Kidney epithelial cell (primary cell): ENCODE measurements at regions not wholly inside any gene's neighbourhood (a gene's known extent, or its start where the extent isn't known, plus 50 kb on each side); places are given as distances from the start of the nearest gene placed in this dataset.

Source experiments
- DNase-seq: peaks from one replicate; pipeline ENCODE4 v3.0.0-alpha.2; 2010; ENCODE audit warnings: low read depth
- H3K27me3 ChIP-seq: 2 replicates; pipeline ENCODE4 v1.6.0; 2011; ENCODE audit warnings: low read length; ENCODE audit not compliant: control insufficient read depth, insufficient read depth
- H3K36me3 ChIP-seq: 2 replicates; pipeline ENCODE4 v1.5.1; 2011; ENCODE audit warnings: low read length; ENCODE audit not compliant: control insufficient read depth, insufficient read depth
- H3K4me3 ChIP-seq: 2 replicates; pipeline ENCODE4 v1.5.1; 2011; ENCODE audit warnings: low read depth, mild to moderate bottlenecking, control low read depth, low read length
- TF ChIP-seq, protein P1 (sequence below): IDR thresholded peaks from 2 replicates; pipeline ENCODE4 v1.5.1; 2011; ENCODE audit warnings: mild to moderate bottlenecking, moderate library complexity, low read length, control low read depth, inconsistent platforms; ENCODE audit not compliant: insufficient read depth, poor library complexity, severe bottlenecking

DNA sequence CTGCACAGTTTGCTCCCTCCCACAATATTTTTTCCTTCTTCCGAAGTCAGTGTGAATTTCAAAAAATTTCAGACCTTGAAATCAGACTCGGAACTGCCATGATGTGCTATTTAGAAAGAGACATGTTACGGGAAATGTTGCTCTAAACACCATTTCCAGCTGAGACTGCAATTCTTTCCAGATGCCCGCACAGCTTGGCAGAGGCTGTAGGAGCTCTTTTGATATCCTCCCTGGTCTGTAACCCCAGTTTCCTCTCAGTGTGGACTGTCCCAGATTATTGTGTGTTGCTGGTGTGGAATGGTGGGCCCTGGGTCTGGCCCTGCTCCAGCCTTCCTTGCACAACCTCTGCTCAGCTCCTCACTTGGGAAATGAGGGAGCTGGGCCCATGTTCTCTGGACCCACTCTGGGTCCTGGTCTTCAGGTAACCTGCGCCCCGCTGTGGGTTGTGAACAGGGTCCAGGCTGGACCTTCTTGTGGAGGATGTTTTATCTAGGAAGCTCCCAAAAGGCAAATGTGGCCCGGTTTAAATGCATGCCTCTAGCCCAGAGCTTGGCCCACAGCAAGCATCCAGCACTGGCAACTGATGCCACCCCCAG is 172.8 kb upstream of the CXCL12 start:
- no peak for DNase-seq
- Histone ChIP-seq H3K36me3 (no peaks in the 10 kb centered on the region), H3K4me3 (no peak overlapping the region), H3K27me3 (peaks cover 2% of the 10 kb centered on the region)
- TF ChIP-seq, protein P1, sequence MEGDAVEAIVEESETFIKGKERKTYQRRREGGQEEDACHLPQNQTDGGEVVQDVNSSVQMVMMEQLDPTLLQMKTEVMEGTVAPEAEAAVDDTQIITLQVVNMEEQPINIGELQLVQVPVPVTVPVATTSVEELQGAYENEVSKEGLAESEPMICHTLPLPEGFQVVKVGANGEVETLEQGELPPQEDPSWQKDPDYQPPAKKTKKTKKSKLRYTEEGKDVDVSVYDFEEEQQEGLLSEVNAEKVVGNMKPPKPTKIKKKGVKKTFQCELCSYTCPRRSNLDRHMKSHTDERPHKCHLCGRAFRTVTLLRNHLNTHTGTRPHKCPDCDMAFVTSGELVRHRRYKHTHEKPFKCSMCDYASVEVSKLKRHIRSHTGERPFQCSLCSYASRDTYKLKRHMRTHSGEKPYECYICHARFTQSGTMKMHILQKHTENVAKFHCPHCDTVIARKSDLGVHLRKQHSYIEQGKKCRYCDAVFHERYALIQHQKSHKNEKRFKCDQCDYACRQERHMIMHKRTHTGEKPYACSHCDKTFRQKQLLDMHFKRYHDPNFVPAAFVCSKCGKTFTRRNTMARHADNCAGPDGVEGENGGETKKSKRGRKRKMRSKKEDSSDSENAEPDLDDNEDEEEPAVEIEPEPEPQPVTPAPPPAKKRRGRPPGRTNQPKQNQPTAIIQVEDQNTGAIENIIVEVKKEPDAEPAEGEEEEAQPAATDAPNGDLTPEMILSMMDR = no peak

DNA sequence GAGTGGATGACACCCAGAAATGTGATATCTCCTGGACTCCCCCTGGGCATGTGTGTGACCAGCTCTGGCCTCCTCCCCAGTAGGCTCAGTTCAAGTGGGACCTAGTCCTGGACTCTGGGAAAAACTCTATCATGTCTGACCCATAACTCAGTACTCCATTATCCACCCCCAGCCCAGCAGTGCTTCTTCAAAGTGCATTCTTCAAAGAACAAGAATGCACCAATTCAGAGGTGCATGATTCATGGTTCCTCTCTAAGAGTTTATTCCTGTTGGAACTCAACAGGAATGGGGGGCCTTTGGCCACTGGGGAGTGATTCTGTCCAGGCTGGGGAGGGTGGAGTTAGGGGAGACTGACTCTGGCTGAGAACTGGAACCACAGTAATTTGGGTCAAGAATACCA is 173.6 kb upstream of the CXCL12 start:
- no peaks in the 10 kb centered on the region for H3K36me3 ChIP-seq
- TF ChIP-seq, protein P1 = no peak
- peaks cover 2% of the 10 kb centered on the region for H3K27me3 ChIP-seq
- H3K4me3 ChIP-seq = no peak overlapping the region
- no peak for DNase-seq

DNA sequence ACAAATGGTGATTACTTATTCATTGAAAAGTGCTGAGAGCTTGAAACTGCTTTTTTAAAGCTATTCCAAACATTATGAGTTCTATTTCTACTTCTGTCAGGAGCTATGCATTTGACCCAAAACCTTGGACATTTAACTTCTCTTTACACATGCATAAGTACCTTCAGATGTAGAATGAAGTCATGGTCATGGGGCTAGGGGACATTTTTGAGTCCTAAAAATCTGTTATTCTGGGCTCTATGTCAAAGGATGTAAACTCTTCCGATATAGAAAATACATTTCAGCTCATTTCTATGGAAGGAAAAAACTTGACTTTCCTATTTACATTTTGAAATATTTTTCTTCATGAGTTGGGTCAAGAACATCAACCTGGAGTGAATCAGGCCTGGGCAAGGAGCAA is 179.5 kb upstream of the CXCL12 start:
- no peak overlapping the region for H3K4me3 ChIP-seq
- no peaks in the 10 kb centered on the region for H3K36me3 ChIP-seq
- no peak for DNase-seq
- H3K27me3 ChIP-seq = peaks cover 2% of the 10 kb centered on the region
- TF ChIP-seq, protein P1 = no peak

DNA sequence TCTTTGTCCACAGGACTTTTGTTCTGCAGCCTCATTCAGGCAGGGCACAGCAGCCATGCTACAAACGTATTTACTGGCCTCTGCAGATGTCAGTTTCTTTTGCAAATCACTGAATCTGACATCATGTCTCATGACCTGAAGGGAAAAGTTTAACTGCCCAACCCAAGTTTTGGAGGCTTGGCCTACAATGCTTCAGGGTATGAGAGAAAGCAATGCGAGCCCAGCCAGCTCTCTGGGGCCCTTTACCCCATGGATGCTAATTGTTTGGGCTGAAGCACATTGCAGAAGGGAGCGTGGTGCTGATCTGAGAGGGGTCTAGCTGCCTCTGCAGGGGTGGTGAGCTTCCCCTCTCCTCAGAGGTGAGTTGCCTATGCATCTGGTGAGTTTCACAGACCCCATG is 179.9 kb upstream of the CXCL12 start:
- no peak overlapping the region for H3K4me3 ChIP-seq
- TF ChIP-seq, protein P1 = no peak
- peaks cover 2% of the 10 kb centered on the region for H3K27me3 ChIP-seq
- no peak for DNase-seq
- no peaks in the 10 kb centered on the region for H3K36me3 ChIP-seq

DNA sequence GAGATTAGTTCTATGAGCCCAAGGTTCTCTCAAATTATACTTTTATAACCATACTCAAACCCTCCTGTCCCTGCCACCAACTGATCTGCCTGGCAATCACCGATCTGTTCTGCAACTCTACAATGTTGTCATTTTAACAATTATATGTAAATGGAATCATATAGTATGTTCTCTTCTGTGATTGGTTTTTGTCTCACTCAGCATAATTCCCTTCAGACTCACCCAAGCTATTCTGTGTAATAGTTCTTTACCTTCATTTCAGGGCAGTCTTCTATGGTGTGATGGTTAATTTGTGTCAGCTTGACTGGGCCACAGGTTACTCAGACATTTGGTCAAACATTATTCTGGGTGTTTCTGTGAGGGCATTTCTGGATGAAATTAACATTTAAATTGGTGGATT is 181.9 kb upstream of the CXCL12 start:
- Histone ChIP-seq H3K36me3 (no peaks in the 10 kb centered on the region), H3K27me3 (no peaks in the 10 kb centered on the region), H3K4me3 (no peak overlapping the region)
- TF ChIP-seq, protein P1 = no peak
- DNase-seq = no peak

DNA sequence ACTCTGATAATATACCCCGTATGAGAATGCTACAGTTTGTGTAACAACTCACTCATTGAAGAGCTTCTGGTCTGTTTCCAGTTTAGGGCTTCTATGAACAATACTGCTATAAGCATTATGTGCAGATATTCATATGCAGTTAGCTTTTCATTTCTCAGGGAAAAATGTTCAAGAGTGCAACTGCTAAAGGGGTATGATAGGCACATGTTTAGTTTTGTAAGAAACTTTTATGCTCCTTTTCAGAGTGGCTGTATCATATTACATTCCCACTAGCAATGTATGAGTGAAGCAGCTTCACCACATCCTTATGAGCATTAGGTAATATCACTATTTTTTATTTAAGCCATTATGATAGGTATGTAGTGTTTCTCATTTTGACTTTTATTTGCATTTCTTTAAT is 182.6 kb upstream of the CXCL12 start:
- H3K4me3 ChIP-seq = no peak overlapping the region
- TF ChIP-seq, protein P1 = no peak
- no peak for DNase-seq
- no peaks in the 10 kb centered on the region for H3K27me3 ChIP-seq
- H3K36me3 ChIP-seq = no peaks in the 10 kb centered on the region
